ENCODE measurements at regions not wholly inside any gene's neighbourhood (a gene's known extent, or its start where the extent isn't known, plus 50 kb on each side); places are given as distances from the start of the nearest gene placed in this dataset.
"Not testable (repeated sequence)": the region's sequence is repeated elsewhere in the genome, so short reads cannot be mapped to it uniquely, and the experiment has no call there.

DNA sequence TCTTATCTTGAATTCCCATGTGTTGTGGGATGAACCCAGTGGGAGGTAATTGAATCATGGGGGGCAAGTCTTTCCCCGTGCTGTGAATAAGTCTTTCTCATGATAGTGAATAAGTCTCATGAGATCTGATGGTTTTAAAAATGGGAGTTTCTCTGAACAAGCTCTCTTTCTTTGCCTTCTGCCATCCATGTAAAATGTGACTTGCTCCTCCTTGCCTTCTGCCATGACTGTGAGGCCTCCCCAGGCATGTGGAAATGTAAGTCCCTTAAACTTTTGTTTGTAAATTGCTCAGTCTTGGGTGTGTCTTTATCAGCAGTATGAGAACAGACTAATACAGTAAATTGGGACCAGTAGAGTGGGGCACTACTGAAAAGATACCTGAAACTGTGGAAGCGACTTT is 92.1 kb upstream of the PMCH start:
- H3K4me3 Mint-ChIP-seq; intact Hi-C loops (cut with micrococcal nuclease); H3K27me3 Mint-ChIP-seq (ENCODE audit: insufficient read depth); DNase-seq (ENCODE audit: low spot score); H3K9me3 Mint-ChIP-seq; H3K27ac Mint-ChIP-seq; H3K36me3 Mint-ChIP-seq (ENCODE audit: low read depth); H3K4me1 Mint-ChIP-seq (ENCODE audit: low read depth): not testable (repeated sequence)

DNA sequence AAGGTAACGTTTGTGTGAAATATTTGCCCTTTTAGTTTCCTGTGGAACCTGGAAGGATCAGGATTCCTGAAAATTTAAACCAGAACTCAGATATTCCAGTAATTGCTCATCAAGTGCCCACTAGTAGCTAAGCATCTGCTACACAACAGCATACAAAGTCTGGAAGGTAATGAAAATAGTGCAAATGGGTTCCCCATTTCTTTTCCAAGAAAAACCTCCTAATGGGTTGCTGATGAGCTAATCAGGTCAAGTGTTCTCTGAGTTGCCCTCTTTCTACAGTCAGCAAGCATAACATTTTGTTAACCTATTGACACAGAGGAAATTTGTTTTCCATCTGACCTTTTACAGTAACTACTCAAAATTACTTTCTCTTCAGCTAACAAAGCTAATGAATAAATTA is 83.6 kb upstream of the PMCH start:
- no peaks in the 10 kb centered on the region for H3K9me3 Mint-ChIP-seq
- H3K27me3 Mint-ChIP-seq (ENCODE audit: insufficient read depth) = peaks cover 4% of the 10 kb centered on the region
- H3K36me3 Mint-ChIP-seq (ENCODE audit: low read depth) = no peaks in the 10 kb centered on the region
- intact Hi-C loops (cut with micrococcal nuclease) = no loop called here
- no peaks in the 10 kb centered on the region for H3K4me1 Mint-ChIP-seq (ENCODE audit: low read depth)
- no peak overlapping the region for H3K27ac Mint-ChIP-seq
- no peak for DNase-seq (ENCODE audit: low spot score)
- H3K4me3 Mint-ChIP-seq = no peak overlapping the region

DNA sequence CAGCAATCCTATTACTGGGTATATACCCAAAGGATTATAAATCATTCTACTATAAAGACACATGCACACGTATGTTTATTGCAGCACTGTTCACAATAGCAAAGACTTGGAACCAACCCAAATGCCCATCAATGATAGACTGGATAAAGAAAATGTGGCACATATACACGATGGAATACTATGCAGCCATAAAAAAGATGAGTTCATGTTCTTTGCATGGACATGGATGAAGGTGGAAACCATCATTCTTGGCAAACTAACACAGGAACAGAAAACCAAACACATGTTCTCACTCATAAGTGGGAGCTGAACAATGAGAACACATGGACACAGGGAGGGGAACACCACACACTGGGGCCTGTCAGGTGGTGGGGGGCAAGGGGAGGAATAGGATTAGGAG is 58.1 kb upstream of the PMCH start:
- H3K9me3 Mint-ChIP-seq = peaks cover 12% of the 10 kb centered on the region
- DNase-seq (ENCODE audit: low spot score); H3K36me3 Mint-ChIP-seq (ENCODE audit: low read depth); intact Hi-C loops (cut with micrococcal nuclease); H3K4me3 Mint-ChIP-seq; H3K4me1 Mint-ChIP-seq (ENCODE audit: low read depth); H3K27me3 Mint-ChIP-seq (ENCODE audit: insufficient read depth); H3K27ac Mint-ChIP-seq: not testable (repeated sequence)

DNA sequence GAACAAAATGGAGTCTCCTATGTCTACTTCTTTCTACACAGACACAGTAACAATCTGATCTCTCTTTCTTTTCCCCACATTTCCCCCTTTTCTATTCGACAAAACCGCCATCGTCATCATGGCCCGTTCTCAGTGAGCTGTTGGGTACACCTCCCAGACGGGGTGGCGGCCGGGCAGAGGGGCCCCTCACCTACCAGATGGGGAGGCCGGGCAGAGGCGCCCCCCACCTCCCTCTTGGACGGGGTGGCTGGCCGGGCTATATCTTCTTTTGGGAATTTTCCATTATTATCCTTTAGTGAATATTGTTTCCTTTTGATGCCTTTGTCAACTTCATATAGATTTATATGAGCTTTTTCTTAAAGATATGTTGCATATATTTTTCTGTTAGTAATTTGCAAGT is 53.4 kb upstream of the PMCH start:
- H3K27me3 Mint-ChIP-seq (ENCODE audit: insufficient read depth); intact Hi-C loops (cut with micrococcal nuclease); H3K27ac Mint-ChIP-seq; H3K36me3 Mint-ChIP-seq (ENCODE audit: low read depth); H3K4me3 Mint-ChIP-seq; H3K9me3 Mint-ChIP-seq; DNase-seq (ENCODE audit: low spot score); H3K4me1 Mint-ChIP-seq (ENCODE audit: low read depth): not testable (repeated sequence)

DNA sequence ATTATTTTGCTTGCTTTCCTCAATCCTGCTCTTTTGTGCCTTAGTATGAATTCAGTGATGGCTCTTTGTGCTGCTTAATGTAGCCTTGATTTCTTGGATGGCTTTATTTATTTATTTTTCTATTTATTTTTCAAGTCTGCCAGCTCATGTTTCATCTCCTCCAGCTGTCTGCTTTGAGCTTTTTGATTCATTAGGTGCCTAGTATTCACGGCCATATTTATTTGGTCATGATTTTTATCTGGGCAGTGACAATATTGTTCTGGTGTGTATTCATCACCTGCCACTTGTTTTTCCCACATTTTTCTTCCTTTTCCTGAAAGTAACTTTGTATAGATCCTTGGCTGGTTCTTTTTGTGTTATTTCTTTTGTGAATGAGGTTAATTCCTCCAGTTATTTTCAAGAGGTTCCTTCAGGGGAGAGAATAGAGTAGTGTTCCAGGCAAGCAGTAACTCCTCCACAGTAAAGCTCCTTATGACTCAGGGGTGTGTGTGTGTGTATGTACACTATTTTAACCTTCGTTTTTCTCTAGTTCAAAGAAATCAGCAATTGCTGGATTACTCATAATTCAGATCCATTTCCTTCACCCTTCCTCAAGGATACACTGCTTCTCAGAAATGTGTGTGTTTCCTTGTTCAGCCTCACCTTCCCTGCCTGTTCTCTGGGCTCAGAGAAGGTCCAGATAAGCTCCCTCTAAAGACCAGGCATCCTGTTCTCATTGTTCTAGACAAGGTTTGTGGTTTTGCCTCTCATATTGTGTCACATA is 51.6 kb upstream of the PMCH start:
- intact Hi-C loops (cut with micrococcal nuclease) = no loop called here

More for the DNA sequence above, 51.6 kb upstream of the PMCH start:
- Mint-ChIP-seq H3K4me3 (no peak overlapping the region), H3K36me3 (ENCODE audit: low read depth) (no peaks in the 10 kb centered on the region), H3K4me1 (ENCODE audit: low read depth) (no peaks in the 10 kb centered on the region), H3K9me3 (peaks cover 3% of the 10 kb centered on the region), H3K27me3 (ENCODE audit: insufficient read depth) (peaks cover 3% of the 10 kb centered on the region), H3K27ac (no peak overlapping the region)
- DNase-seq (ENCODE audit: low spot score) = no peak

All from activated T-helper 1 cell treated with anti-CD3 and anti-CD28 coated beads, Interleukin-12 subunit alpha, Interleukin-12 subunit beta, Interleukin-2, Interleukin-4 antibody, amounts not matched to agents 30 ng/mL and 10 ng/mL and 1 ng/mL, durations not matched to agents 14 hours and 24 hours and 36 hours (primary cell).